SK-N-SH (cell line): ENCODE measurements at regions not wholly inside any gene's neighbourhood (a gene's known extent, or its start where the extent isn't known, plus 50 kb on each side); places are given as distances from the start of the nearest gene placed in this dataset.

Experiments
- CTCF ChIA-PET: fragments of 300-600, 350-600 bp; formaldehyde crosslinking; extraction: SDS; loops from one replicate; lab custom pipeline; 2021; lab: Yijun Ruan, JAX
- POLR2A ChIA-PET: fragments of 350-600 bp; sonication (Branson Sonifier 250); formaldehyde crosslinking; extraction: SDS; loops from one replicate; lab custom pipeline; 2020; ENCODE audit warnings: antibody characterized with exemption, inconsistent platforms; lab: Yijun Ruan, JAX
- DNase-seq: peaks from one replicate; pipeline ENCODE4 v3.0.0; 2012
- H2AFZ ChIP-seq: fragments of 200-600 bp; sonication (generic); 2 replicates; pipeline ENCODE4 v1.8.1; 2016; ENCODE audit warnings: antibody characterized with exemption, mild to moderate bottlenecking, low read depth
- H3F3A ChIP-seq: fragments of 200-600 bp; sonication (generic); replicated peaks from 2 replicates; pipeline ENCODE3; 2016; ENCODE audit warnings: antibody characterized with exemption, mild to moderate bottlenecking; ENCODE audit not compliant: insufficient read depth
- H3K27ac ChIP-seq, 2 experiments: fragments of 200-500 bp in 1 of 2; fragments of 200-600 bp in 1 of 2; sonication (Bioruptor generic) in 1 of 2; sonication (generic), shearing (Covaris generic) in 1 of 2; 2 replicates each; pipeline versions ENCODE4 v1.5.1 to v1.6.1; 2014 to 2016; ENCODE audit warnings: low read depth in 2 of 2, inconsistent platforms in 1 of 2, low read length in 1 of 2, mild to moderate bottlenecking in 1 of 2, mixed read lengths in 1 of 2
- H3K27me3 ChIP-seq: fragments of 200-600 bp; sonication (generic), shearing (Covaris generic); 2 replicates; pipeline ENCODE4 v1.6.1; 2016; ENCODE audit warnings: mixed run types; ENCODE audit not compliant: insufficient read depth
- H3K36me3 ChIP-seq, 2 experiments: fragments of 200-500 bp in 1 of 2; fragments of 200-600 bp in 1 of 2; sonication (Bioruptor generic) in 1 of 2; sonication (generic) in 1 of 2; replicated peaks in 1 of 2; 2 replicates each; pipeline versions ENCODE3 to v1.5.1; 2014 to 2016; ENCODE audit warnings: low read length in 1 of 2, mild to moderate bottlenecking in 1 of 2; ENCODE audit not compliant: insufficient read depth in 2 of 2, control insufficient read depth in 1 of 2
- H3K4me1 ChIP-seq, 2 experiments: fragments of 200-500 bp in 1 of 2; fragments of 200-600 bp in 1 of 2; sonication (Bioruptor generic) in 1 of 2; sonication (generic), shearing (Covaris generic) in 1 of 2; 2 replicates each; pipeline versions ENCODE4 v1.5.1 to v1.6.1; 2014 to 2016; ENCODE audit warnings: low read depth in 1 of 2, low read length in 1 of 2, mixed run types in 1 of 2; ENCODE audit not compliant: insufficient read depth in 2 of 2, control insufficient read depth in 1 of 2
- H3K4me2 ChIP-seq: fragments of 200-600 bp; sonication (generic), shearing (Covaris generic); 2 replicates; pipeline ENCODE4 v1.6.1; 2017; ENCODE audit warnings: mixed run types
- H3K4me3 ChIP-seq, 2 experiments: fragments of 200-500 bp in 1 of 2; fragments of 200-600 bp in 1 of 2; sonication (Bioruptor generic) in 1 of 2; sonication (generic), shearing (Covaris generic) in 1 of 2; 2 replicates each; pipeline versions ENCODE4 v1.5.1 to v1.8.1; 2014 to 2016; ENCODE audit warnings: low read depth in 2 of 2, inconsistent platforms in 1 of 2, low read length in 1 of 2, mild to moderate bottlenecking in 1 of 2, mixed read lengths in 1 of 2, moderate library complexity in 1 of 2
- H3K79me2 ChIP-seq: fragments of 200-600 bp; sonication (generic); 2 replicates; pipeline ENCODE4 v1.8.1; 2017; ENCODE audit warnings: mild to moderate bottlenecking; ENCODE audit not compliant: insufficient read depth
- H3K9ac ChIP-seq: fragments of 200-600 bp; sonication (generic); 2 replicates; pipeline ENCODE4 v1.6.1; 2017; ENCODE audit warnings: mixed run types
- H3K9me2 ChIP-seq: fragments of 200-600 bp; sonication (generic); 2 replicates; pipeline ENCODE4 v1.6.1; 2017; ENCODE audit warnings: mixed run types
- H3K9me3 ChIP-seq: fragments of 200-600 bp; sonication (generic); 2 replicates; pipeline ENCODE4 v1.6.1; 2017; ENCODE audit warnings: mixed run types, mild to moderate bottlenecking, moderate library complexity
- H4K20me1 ChIP-seq: fragments of 200-600 bp; sonication (generic); 2 replicates; pipeline ENCODE4 v1.6.1; 2017; ENCODE audit warnings: mild to moderate bottlenecking, mixed run types; ENCODE audit not compliant: insufficient read depth
- CHD2 ChIP-seq: fragments of 150-350 bp; IDR thresholded peaks from 2 replicates; pipeline ENCODE4 v1.6.1; 2018; ENCODE audit warnings: low read length; ENCODE audit not compliant: partially characterized antibody
- ELF1 ChIP-seq: IDR thresholded peaks from 2 replicates; pipeline ENCODE4 v1.4.0; 2012
- FOSL2 ChIP-seq: IDR thresholded peaks from 2 replicates; pipeline ENCODE4 v1.4.0; 2012; ENCODE audit warnings: low read depth, mild to moderate bottlenecking, moderate library complexity, borderline replicate concordance
- FOXM1 ChIP-seq: IDR thresholded peaks from 2 replicates; pipeline ENCODE4 v1.4.0; 2012; ENCODE audit warnings: low read depth, mild to moderate bottlenecking
- JUND ChIP-seq: IDR thresholded peaks from 2 replicates; pipeline ENCODE4 v1.4.0; 2012
- MEF2A ChIP-seq: IDR thresholded peaks from 2 replicates; pipeline ENCODE4 v1.4.0; 2012; ENCODE audit warnings: low read depth, borderline replicate concordance
- MXI1 ChIP-seq: IDR thresholded peaks from 2 replicates; pipeline ENCODE4 v1.6.1; 2012; ENCODE audit warnings: mild to moderate bottlenecking, low read depth, low read length, improper control_type of control experiment
- NFIC ChIP-seq: IDR thresholded peaks from 2 replicates; pipeline ENCODE4 v1.4.0; 2012; ENCODE audit warnings: borderline replicate concordance
- NRF1 ChIP-seq: IDR thresholded peaks from 2 replicates; pipeline ENCODE4 v1.6.1; 2012; ENCODE audit warnings: low read depth, mild to moderate bottlenecking, low read length
- RAD21 ChIP-seq: IDR thresholded peaks from 2 replicates; pipeline ENCODE4 v1.6.1; 2012; ENCODE audit warnings: mild to moderate bottlenecking, low read length
- RXRA ChIP-seq: IDR thresholded peaks from 2 replicates; pipeline ENCODE4 v1.4.0; 2012; ENCODE audit warnings: low read depth, mild to moderate bottlenecking, borderline replicate concordance
- SIN3A ChIP-seq: IDR thresholded peaks from 2 replicates; pipeline ENCODE4 v1.6.1; 2012; ENCODE audit warnings: low read depth, mild to moderate bottlenecking, low read length, moderate library complexity, borderline replicate concordance
- SMC3 ChIP-seq: IDR thresholded peaks from 2 replicates; pipeline ENCODE4 v1.6.1; 2012; ENCODE audit warnings: low read depth, low read length, improper control_type of control experiment
- TCF12 ChIP-seq: IDR thresholded peaks from 2 replicates; pipeline ENCODE4 v1.4.0; 2012
- WGBS: methylation state at CpG from one replicate; pipeline ENCODE4 v1.1.6; 2017; ENCODE audit warnings: low lambda C conversion rate; 5-methylcytosine and 5-hydroxymethylcytosine counted together
- TF ChIP-seq, protein P1 (sequence below): fragments of 150-350 bp; IDR thresholded peaks from 2 replicates; pipeline ENCODE4 v1.6.1; 2017; ENCODE audit warnings: antibody characterized with exemption, low read length, low read depth, borderline replicate concordance
- TF ChIP-seq, protein P2 (sequence below): IDR thresholded peaks from 2 replicates; pipeline ENCODE4 v1.4.0; 2012; ENCODE audit warnings: low read depth, borderline replicate concordance
- TF ChIP-seq, protein P3 (sequence below): fragments of 150-350 bp; IDR thresholded peaks from 2 replicates; pipeline ENCODE4 v1.6.1; 2016; ENCODE audit warnings: mild to moderate bottlenecking, low read depth, low read length
- TF ChIP-seq, protein P4 (sequence below): IDR thresholded peaks from 2 replicates; pipeline ENCODE4 v1.4.0; 2012; ENCODE audit warnings: low read depth

DNA sequence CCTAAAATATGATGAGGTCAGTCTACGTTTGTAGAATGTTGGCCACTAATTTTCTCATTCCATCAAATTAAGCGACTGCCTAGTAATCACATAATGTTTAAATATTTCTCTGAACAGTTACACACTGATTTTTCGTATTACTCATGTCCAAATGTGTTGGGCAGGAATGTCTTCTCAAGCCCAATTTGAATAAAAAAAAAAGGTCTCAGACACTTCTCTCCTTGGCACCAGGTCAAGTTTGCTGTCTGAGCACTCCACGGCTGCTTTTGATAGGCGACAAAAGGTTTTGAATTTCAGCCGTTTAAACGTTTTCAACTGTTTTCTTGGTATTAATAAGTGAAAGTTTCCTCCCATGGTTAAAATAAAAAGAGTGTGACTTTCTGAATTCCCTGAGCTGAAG, 542.1 kb downstream of the IRX1 start:
- POLR2A ChIA-PET = no interaction called here

DNA sequence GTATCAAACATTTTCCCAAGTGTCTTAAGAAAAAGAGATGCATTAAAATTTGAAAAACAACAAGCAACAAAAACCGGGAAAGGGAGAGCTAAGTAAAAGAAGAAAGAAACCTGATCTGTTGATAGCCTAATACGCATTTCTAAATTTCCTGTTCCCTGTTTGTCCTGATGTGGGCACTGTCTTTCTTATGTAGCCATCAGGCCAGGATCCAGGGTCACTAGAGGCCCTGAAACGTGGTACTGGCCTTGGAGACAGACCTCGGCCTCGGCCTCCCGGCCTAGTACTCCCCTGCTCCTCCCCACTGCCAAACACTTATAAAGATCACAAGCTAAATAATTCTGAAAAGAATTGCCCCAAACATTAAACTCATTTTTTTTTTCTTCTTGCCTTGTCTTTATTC, 547.2 kb downstream of the IRX1 start:
- H3K9me2 ChIP-seq = no peaks in the 10 kb centered on the region
- no peaks in the 10 kb centered on the region for H3K27me3 ChIP-seq
- POLR2A ChIA-PET = no interaction called here
- no peak overlapping the region for H3K9ac ChIP-seq
- CTCF ChIA-PET = no interaction called here
- H3K36me3 ChIP-seq = no peaks in the 10 kb centered on the region
- no peaks in the 10 kb centered on the region for H4K20me1 ChIP-seq
- H3K79me2 ChIP-seq = no peaks in the 10 kb centered on the region
- H3K9me3 ChIP-seq = no peaks in the 10 kb centered on the region
- H3K27ac ChIP-seq = no peak overlapping the region
- H3F3A ChIP-seq = no peaks in the 10 kb centered on the region
- no peak for TF ChIP-seq JUND
- TF ChIP-seq NRF1 = no peak
- TF ChIP-seq MEF2A = no peak
- TF ChIP-seq, protein P1, sequence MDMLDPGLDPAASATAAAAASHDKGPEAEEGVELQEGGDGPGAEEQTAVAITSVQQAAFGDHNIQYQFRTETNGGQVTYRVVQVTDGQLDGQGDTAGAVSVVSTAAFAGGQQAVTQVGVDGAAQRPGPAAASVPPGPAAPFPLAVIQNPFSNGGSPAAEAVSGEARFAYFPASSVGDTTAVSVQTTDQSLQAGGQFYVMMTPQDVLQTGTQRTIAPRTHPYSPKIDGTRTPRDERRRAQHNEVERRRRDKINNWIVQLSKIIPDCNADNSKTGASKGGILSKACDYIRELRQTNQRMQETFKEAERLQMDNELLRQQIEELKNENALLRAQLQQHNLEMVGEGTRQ = no peak
- TF ChIP-seq, protein P2, sequence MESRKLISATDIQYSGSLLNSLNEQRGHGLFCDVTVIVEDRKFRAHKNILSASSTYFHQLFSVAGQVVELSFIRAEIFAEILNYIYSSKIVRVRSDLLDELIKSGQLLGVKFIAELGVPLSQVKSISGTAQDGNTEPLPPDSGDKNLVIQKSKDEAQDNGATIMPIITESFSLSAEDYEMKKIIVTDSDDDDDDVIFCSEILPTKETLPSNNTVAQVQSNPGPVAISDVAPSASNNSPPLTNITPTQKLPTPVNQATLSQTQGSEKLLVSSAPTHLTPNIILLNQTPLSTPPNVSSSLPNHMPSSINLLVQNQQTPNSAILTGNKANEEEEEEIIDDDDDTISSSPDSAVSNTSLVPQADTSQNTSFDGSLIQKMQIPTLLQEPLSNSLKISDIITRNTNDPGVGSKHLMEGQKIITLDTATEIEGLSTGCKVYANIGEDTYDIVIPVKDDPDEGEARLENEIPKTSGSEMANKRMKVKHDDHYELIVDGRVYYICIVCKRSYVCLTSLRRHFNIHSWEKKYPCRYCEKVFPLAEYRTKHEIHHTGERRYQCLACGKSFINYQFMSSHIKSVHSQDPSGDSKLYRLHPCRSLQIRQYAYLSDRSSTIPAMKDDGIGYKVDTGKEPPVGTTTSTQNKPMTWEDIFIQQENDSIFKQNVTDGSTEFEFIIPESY = no peak
- TF ChIP-seq CHD2 = no peak
- no peak for TF ChIP-seq NFIC
- no peak for TF ChIP-seq ELF1
- TF ChIP-seq, protein P3, sequence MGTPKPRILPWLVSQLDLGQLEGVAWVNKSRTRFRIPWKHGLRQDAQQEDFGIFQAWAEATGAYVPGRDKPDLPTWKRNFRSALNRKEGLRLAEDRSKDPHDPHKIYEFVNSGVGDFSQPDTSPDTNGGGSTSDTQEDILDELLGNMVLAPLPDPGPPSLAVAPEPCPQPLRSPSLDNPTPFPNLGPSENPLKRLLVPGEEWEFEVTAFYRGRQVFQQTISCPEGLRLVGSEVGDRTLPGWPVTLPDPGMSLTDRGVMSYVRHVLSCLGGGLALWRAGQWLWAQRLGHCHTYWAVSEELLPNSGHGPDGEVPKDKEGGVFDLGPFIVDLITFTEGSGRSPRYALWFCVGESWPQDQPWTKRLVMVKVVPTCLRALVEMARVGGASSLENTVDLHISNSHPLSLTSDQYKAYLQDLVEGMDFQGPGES = no peak
- no peak for TF ChIP-seq RXRA
- TF ChIP-seq FOXM1 = no peak
- TF ChIP-seq MXI1 = no peak
- TF ChIP-seq RAD21 = no peak
- TF ChIP-seq, protein P4, sequence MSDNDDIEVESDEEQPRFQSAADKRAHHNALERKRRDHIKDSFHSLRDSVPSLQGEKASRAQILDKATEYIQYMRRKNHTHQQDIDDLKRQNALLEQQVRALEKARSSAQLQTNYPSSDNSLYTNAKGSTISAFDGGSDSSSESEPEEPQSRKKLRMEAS = no peak
- no peak for TF ChIP-seq SMC3
- TF ChIP-seq TCF12 = no peak
- TF ChIP-seq, all 33 proteins: peak for 0
- Histone ChIP-seq H2AFZ (no peak overlapping the region), H3K4me3 (no peak overlapping the region), H3K4me2 (no peak overlapping the region), H3K4me1 (no peaks in the 10 kb centered on the region)
- DNase-seq = no peak
- 3% methylated on average over 6 of the region's 6 CpGs for WGBS

More for the DNA sequence above, 542.1 kb downstream of the IRX1 start:
- no peaks in the 10 kb centered on the region for H4K20me1 ChIP-seq
- CTCF ChIA-PET = no interaction called here
- DNase-seq = no peak
- no peaks in the 10 kb centered on the region for H3K4me1 ChIP-seq
- H3K9me3 ChIP-seq = no peaks in the 10 kb centered on the region
- H3K36me3 ChIP-seq = no peaks in the 10 kb centered on the region
- TF ChIP-seq FOSL2 (no peak), SIN3A (no peak), CHD2 (no peak), SMC3 (no peak)
- TF ChIP-seq, protein P4 = no peak
- H3K27ac ChIP-seq = no peak overlapping the region
- no peak overlapping the region for H2AFZ ChIP-seq
- WGBS = 1% methylated on average over 7 of the region's 7 CpGs
- H3F3A ChIP-seq = no peaks in the 10 kb centered on the region
- H3K4me2 ChIP-seq = no peak overlapping the region
- no peak overlapping the region for H3K9ac ChIP-seq
- H3K27me3 ChIP-seq = no peaks in the 10 kb centered on the region
- H3K4me3 ChIP-seq = no peak overlapping the region
- H3K9me2 ChIP-seq = no peaks in the 10 kb centered on the region
- no peaks in the 10 kb centered on the region for H3K79me2 ChIP-seq
